Stomach (tissue), 4 donors: ENCODE measurements at regions not wholly inside any gene's neighbourhood (a gene's known extent, or its start where the extent isn't known, plus 50 kb on each side); places are given as distances from the start of the nearest gene placed in this dataset.

ENCODE experiments used
- CTCF ChIP-seq, 7 experiments: fragments of 450-650 bp in 4 of 7; fragments of 200-600 bp in 3 of 7; sonication (generic) in 3 of 7; IDR thresholded peaks; one replicate each; pipeline ENCODE4 v1.5.1; 2016 to 2019; ENCODE audit warnings: antibody characterized with exemption in 7 of 7, control low read depth in 2 of 7, mild to moderate bottlenecking in 1 of 7
- POLR2A ChIP-seq, 4 donors: fragments of 450-650 bp; IDR thresholded peaks; one replicate each; pipeline ENCODE4 v1.6.1; 2016; ENCODE audit warnings: antibody characterized with exemption in 4 of 4, control low read depth in 2 of 4, mild to moderate bottlenecking in 1 of 4, moderate library complexity in 1 of 4
- POLR2AphosphoS5 ChIP-seq, 3 donors: sonication (generic); formaldehyde crosslinking; IDR thresholded peaks; one replicate each; pipeline ENCODE4 v1.6.1; 2016; ENCODE audit warnings: antibody characterized with exemption in 3 of 3

GRCh38 chr13:73142071-73142470 lies 83.3 kb downstream of the KLF5 start:
- TF ChIP-seq CTCF (IDR thresholded peaks at IDR 0.05) (no peak), POLR2AphosphoS5 (IDR thresholded peaks at IDR 0.05) (no peak), POLR2A (IDR thresholded peaks at IDR 0.05) (no peak)
